ENCODE measurements at regions not wholly inside any gene's neighbourhood (a gene's known extent, or its start where the extent isn't known, plus 50 kb on each side); places are given as distances from the start of the nearest gene placed in this dataset.

- no peak for TF ChIP-seq TCF12 (IDR thresholded peaks at IDR 0.05; ENCODE audit: low read depth, low read length)
- no peak for TF ChIP-seq E2F6 (IDR thresholded peaks at IDR 0.05)
- TF ChIP-seq CHD1 (IDR thresholded peaks at IDR 0.05; ENCODE audit: low read depth, low read length) = no peak
- no peak for TF ChIP-seq SAP30 (IDR thresholded peaks at IDR 0.05; ENCODE audit: insufficient read depth, insufficient replicate concordance, low read length)
Observed at GRCh38 chr3:25025236-25025635, 402.8 kb upstream of the RARB start (continued).

Data from H1 (cell line).